K562 (cell line): ENCODE measurements at regions not wholly inside any gene's neighbourhood (a gene's known extent, or its start where the extent isn't known, plus 50 kb on each side); places are given as distances from the start of the nearest gene placed in this dataset.

Experiments
- ATAC-seq: fragments of 200-7000 bp; cut with Tn5 transposase; 3 replicates; pipeline ENCODE4 v1.9.1; 2020; ENCODE audit warnings: moderate library complexity
- BruUV-seq: library from RNA; stranded (reverse); fragments of 400-500 nt; replicated peaks from 2 replicates; lab custom pipeline; 2021; lab: Mats Ljungman, UMichigan
- CTCF ChIA-PET: fragments of 300-600 bp; formaldehyde crosslinking; extraction: SDS; loops from one replicate; lab custom pipeline; 2021; ENCODE audit warnings: low intra/inter-chr PET ratio; lab: Yijun Ruan, JAX
- POLR2A ChIA-PET: fragments of 300-600, 350-650 bp; sonication (Branson Sonifier 250); formaldehyde crosslinking; extraction: SDS; loops from one replicate; lab custom pipeline; 2021; ENCODE audit warnings: antibody characterized with exemption, inconsistent platforms; lab: Yijun Ruan, JAX
- DNase-seq, 4 experiments: peaks; one replicate each; pipeline versions ENCODE4 v3.0.0 to v3.0.0-alpha.2; 2011 to 2018; ENCODE audit warnings: low spot score in 3 of 4, mixed read lengths in 3 of 4; ENCODE audit errors: extremely low read depth in 1 of 4
- FAIRE-seq: peaks from 2 replicates; lab custom pipeline; 2011; peaks lifted over from hg19 to GRCh38; lab: Jason Lieb, UNC
- H2AFZ ChIP-seq: 2 replicates; pipeline ENCODE4 v1.6.0; 2011; ENCODE audit warnings: low read depth, low read length, control low read depth, inconsistent platforms
- H3K27ac ChIP-seq: fragments of 200-600 bp; 3 replicates; pipeline ENCODE4 v1.8.0; 2011; ENCODE audit warnings: low read depth, mild to moderate bottlenecking, control low read depth, inconsistent platforms, low read length, moderate library complexity, mixed read lengths; ENCODE audit errors: extremely low read depth
- H3K27me3 ChIP-seq, 2 experiments: fragments of 300-600 bp in 1 of 2; 2 replicates in 1 of 2; 3 replicates in 1 of 2; pipeline versions ENCODE4 v1.6.0 to v1.8.0; 2011; ENCODE audit warnings: inconsistent platforms in 2 of 2, low read length in 2 of 2, mild to moderate bottlenecking in 1 of 2, mixed read lengths in 1 of 2, moderate library complexity in 1 of 2; ENCODE audit not compliant: control insufficient read depth in 2 of 2, insufficient read depth in 2 of 2
- H3K36me3 ChIP-seq: fragments of 300-600 bp; 3 replicates; pipeline ENCODE4 v1.8.0; 2011; ENCODE audit warnings: mild to moderate bottlenecking, low read length, inconsistent platforms; ENCODE audit not compliant: control insufficient read depth, insufficient read depth
- H3K4me1 ChIP-seq, 2 experiments: fragments of 200-600 bp in 1 of 2; replicated peaks in 1 of 2; 2 replicates in 1 of 2; 3 replicates in 1 of 2; pipeline versions ENCODE4 v1.5.1 to v1.8.0; 2011; ENCODE audit warnings: inconsistent platforms in 2 of 2, low read length in 2 of 2, mild to moderate bottlenecking in 1 of 2, mixed read lengths in 1 of 2, moderate library complexity in 1 of 2; ENCODE audit not compliant: control insufficient read depth in 2 of 2, insufficient read depth in 2 of 2
- H3K4me2 ChIP-seq: 2 replicates; pipeline ENCODE4 v1.6.1; 2011; ENCODE audit warnings: low read length, control low read depth, inconsistent platforms, mixed read lengths; ENCODE audit not compliant: insufficient read depth
- H3K4me3 ChIP-seq: fragments of 200-600 bp; sonication (generic), shearing (Covaris generic); 2 replicates; pipeline ENCODE4 v1.5.1; 2016; ENCODE audit warnings: control low read depth, inconsistent platforms
- H3K79me2 ChIP-seq: fragments of 200-600 bp; 3 replicates; pipeline ENCODE4 v1.8.0; 2011; ENCODE audit warnings: low read length, inconsistent platforms; ENCODE audit not compliant: control insufficient read depth, insufficient read depth
- H3K9ac ChIP-seq, 2 experiments: 2 replicates each; pipeline versions ENCODE4 v1.6.0 to v1.6.1; 2011; ENCODE audit warnings: low read depth in 2 of 2, low read length in 2 of 2, control low read depth in 1 of 2, inconsistent platforms in 1 of 2, mild to moderate bottlenecking in 1 of 2, mixed read lengths in 1 of 2; ENCODE audit not compliant: insufficient read depth in 1 of 2
- H3K9me1 ChIP-seq: one replicate; pipeline ENCODE4 v1.6.0; 2011; ENCODE audit warnings: inconsistent platforms, mild to moderate bottlenecking, low read length, moderate library complexity; ENCODE audit not compliant: control insufficient read depth, insufficient read depth
- H3K9me3 ChIP-seq: replicated peaks from 2 replicates; pipeline ENCODE4 v1.5.1; 2011; ENCODE audit warnings: low read depth, low read length, inconsistent platforms; ENCODE audit not compliant: control insufficient read depth, insufficient read depth
- H4K20me1 ChIP-seq: replicated peaks from 2 replicates; pipeline ENCODE4 v1.6.1; 2011; ENCODE audit warnings: low read length, inconsistent platforms, mixed read lengths; ENCODE audit not compliant: control insufficient read depth, insufficient read depth
- AFF1 ChIP-seq, 2 experiments: fragments of 450-650 bp; IDR thresholded peaks; 2 replicates each; pipeline ENCODE4 v1.6.1; 2018; ENCODE audit warnings: mild to moderate bottlenecking in 2 of 2, low read depth in 1 of 2; ENCODE audit not compliant: partially characterized antibody in 2 of 2
- CTCFL ChIP-seq: IDR thresholded peaks from 2 replicates; pipeline ENCODE4 v1.6.1; 2011; ENCODE audit warnings: borderline replicate concordance, low read depth, mild to moderate bottlenecking, moderate library complexity, low read length; ENCODE audit not compliant: insufficient read depth, poor library complexity, severe bottlenecking
- CXXC5 ChIP-seq: fragments of 250-450 bp; sonication (Bioruptor Pico); IDR thresholded peaks from 2 replicates; pipeline ENCODE4 v1.8.0; 2022; ENCODE audit warnings: inconsistent platforms, mild to moderate bottlenecking, moderate library complexity
- EWSR1 ChIP-seq: fragments of 450-650 bp; IDR thresholded peaks from 2 replicates; pipeline ENCODE4 v1.6.1; 2018; ENCODE audit warnings: borderline replicate concordance, mild to moderate bottlenecking, low read depth, moderate library complexity; ENCODE audit not compliant: partially characterized antibody
- NUFIP1 ChIP-seq: fragments of 450-650 bp; IDR thresholded peaks from 2 replicates; pipeline ENCODE4 v1.6.1; 2018; ENCODE audit not compliant: partially characterized antibody
- POLR2AphosphoS2 ChIP-seq: IDR thresholded peaks from 2 replicates; pipeline ENCODE4 v1.6.1; 2012; ENCODE audit warnings: low read length, improper control_type of control experiment
- RBBP5 ChIP-seq: fragments of 200-600 bp; sonication (generic); IDR thresholded peaks from 2 replicates; pipeline ENCODE4 v1.6.1; 2012; ENCODE audit warnings: borderline replicate concordance, mild to moderate bottlenecking, low read length, control low read depth, inconsistent platforms; ENCODE audit not compliant: insufficient read depth, poor library complexity, severe bottlenecking
- XRCC4 ChIP-seq: IDR thresholded peaks from one replicate; pipeline ENCODE4 v1.6.1; 2011; ENCODE audit not compliant: insufficient read depth, insufficient read length; ENCODE audit errors: extremely low read depth
- ZNF655 ChIP-seq: fragments of 250-450 bp; sonication (Bioruptor Pico); IDR thresholded peaks from 2 replicates; pipeline ENCODE4 v1.5.0; 2021
- whole genome bisulfite sequencing: fragments of 100-300 bp; shearing (Covaris generic); methylation state at CpG from one replicate; pipeline ENCODE4 v1.1.6; 2016; ENCODE audit warnings: low coverage, mixed read lengths; ENCODE audit not compliant: insufficient coverage; ENCODE audit errors: missing lambda C conversion rate; 5-methylcytosine and 5-hydroxymethylcytosine counted together
- in situ Hi-C: fragments of 300-500 bp; cut with MboI; formaldehyde crosslinking; loops from 4 replicates; pipeline ENCODE4 v1.15.0; 2018; ENCODE audit warnings: inconsistent platforms, mixed read lengths
- intact Hi-C: fragments of 100-400 bp; cut with micrococcal nuclease; formaldehyde crosslinking; loops from 2 replicates; pipeline ENCODE4 v1.14.2; 2022

GRCh38 chr15:79635897-79636561, 203.9 kb downstream of the MINAR1 start (continued):
- TF ChIP-seq POLR2AphosphoS2: no peak
- TF ChIP-seq CXXC5 (CRISPR knock-in tag): no peak
- no peak for TF ChIP-seq AFF1 (IDR thresholded peaks at IDR 0.05; ENCODE audit: low read depth in 1 of 2, partially characterized antibody in 2 of 2)

- no peaks in the 10 kb centered on the region for H3K36me3 ChIP-seq
- H3K9me3 ChIP-seq: no peaks in the 10 kb centered on the region
- in situ Hi-C loops: no loop called here
- H3K9me1 ChIP-seq: no peaks in the 10 kb centered on the region
- H3K4me1 ChIP-seq: no peaks in the 10 kb centered on the region
- H3K4me2 ChIP-seq: no peak overlapping the region
- no peak overlapping the region for H3K4me3 ChIP-seq
- H2AFZ ChIP-seq: no peak overlapping the region
- CTCF ChIA-PET: no interaction called here
- no peak for DNase-seq
- no peak overlapping the region for H3K9ac ChIP-seq
- no peak for ATAC-seq
- no peaks in the 10 kb centered on the region for H4K20me1 ChIP-seq
- intact Hi-C loops: no loop called here
- BruUV-seq: no TSS peak
- 2% methylated on average over 3 of the region's 3 CpGs for WGBS
- POLR2A ChIA-PET: no interaction called here
- H3K79me2 ChIP-seq: no peaks in the 10 kb centered on the region
- FAIRE-seq: no peak
- H3K27me3 ChIP-seq: peaks cover 4% of the 10 kb centered on the region in 2 experiments; a peak in 3 of 5 replicates
- H3K27ac ChIP-seq: no peak overlapping the region
- TF ChIP-seq CTCFL (no peak), XRCC4 (no peak), EWSR1 (no peak), ZNF655 (CRISPR knock-in tag) (no peak), RBBP5 (no peak), NUFIP1 (no peak)
These were observed 208.1 kb downstream of the MINAR1 start for GRCh38 chr15:79640206-79640605.
